ENCODE measurements at regions not wholly inside any gene's neighbourhood (a gene's known extent, or its start where the extent isn't known, plus 50 kb on each side); places are given as distances from the start of the nearest gene placed in this dataset.

GRCh38 chr20:52921340-52921739, 50.8 kb upstream of the TSHZ2 start:
- no peak for DNase-seq

GRCh38 chr20:52918311-52918710, 53.8 kb upstream of the TSHZ2 start:
- no peak for DNase-seq

- DNase-seq: no peak
Observed at GRCh38 chr20:52915564-52915963, 56.6 kb upstream of the TSHZ2 start.

GRCh38 chr20:52914870-52915269, 57.3 kb upstream of the TSHZ2 start:
- no peak for DNase-seq

- DNase-seq: no peak
Observed at GRCh38 chr20:52913650-52914387, 58.3 kb upstream of the TSHZ2 start.

GRCh38 chr20:52905241-52905994, 66.7 kb upstream of the TSHZ2 start:
- DNase-seq: no peak

GRCh38 chr20:52904837-52905236, 67.3 kb upstream of the TSHZ2 start:
- DNase-seq: no peak

GRCh38 chr20:52899041-52899608, 73.0 kb upstream of the TSHZ2 start:
- DNase-seq: no peak

GRCh38 chr20:52896348-52896747, 75.8 kb upstream of the TSHZ2 start:
- DNase-seq: no peak

- DNase-seq: no peak
Observed at GRCh38 chr20:52895701-52896100, 76.5 kb upstream of the TSHZ2 start.

GRCh38 chr20:52895235-52895634, 76.9 kb upstream of the TSHZ2 start:
- DNase-seq: no peak

GRCh38 chr20:52893498-52893897, 78.7 kb upstream of the TSHZ2 start:
- DNase-seq: no peak

GRCh38 chr20:52892023-52892422, 80.1 kb upstream of the TSHZ2 start:
- no peak for DNase-seq

GRCh38 chr20:52890130-52890529, 82.0 kb upstream of the TSHZ2 start:
- DNase-seq: no peak

GRCh38 chr20:52889225-52889624, 82.9 kb upstream of the TSHZ2 start:
- DNase-seq: no peak

GRCh38 chr20:52888096-52888495, 84.1 kb upstream of the TSHZ2 start:
- DNase-seq: no peak

- DNase-seq: no peak
Observed at GRCh38 chr20:52880997-52881396, 91.2 kb upstream of the TSHZ2 start.

- DNase-seq: no peak
Observed at GRCh38 chr20:52880259-52880658, 91.9 kb upstream of the TSHZ2 start.

GRCh38 chr20:52874241-52874640, 97.9 kb upstream of the TSHZ2 start:
- no peak for DNase-seq

GRCh38 chr20:52869698-52870501, 102.3 kb upstream of the TSHZ2 start:
- DNase-seq: no peak

- DNase-seq: no peak
Observed at GRCh38 chr20:52869276-52869675, 102.9 kb upstream of the TSHZ2 start.

- DNase-seq: no peak
Observed at GRCh38 chr20:52867305-52867704, 104.9 kb upstream of the TSHZ2 start.

GRCh38 chr20:52864916-52865605, 107.1 kb upstream of the TSHZ2 start:
- no peak for DNase-seq
